ENCODE measurements at regions not wholly inside any gene's neighbourhood (a gene's known extent, or its start where the extent isn't known, plus 50 kb on each side); places are given as distances from the start of the nearest gene placed in this dataset.

DNA sequence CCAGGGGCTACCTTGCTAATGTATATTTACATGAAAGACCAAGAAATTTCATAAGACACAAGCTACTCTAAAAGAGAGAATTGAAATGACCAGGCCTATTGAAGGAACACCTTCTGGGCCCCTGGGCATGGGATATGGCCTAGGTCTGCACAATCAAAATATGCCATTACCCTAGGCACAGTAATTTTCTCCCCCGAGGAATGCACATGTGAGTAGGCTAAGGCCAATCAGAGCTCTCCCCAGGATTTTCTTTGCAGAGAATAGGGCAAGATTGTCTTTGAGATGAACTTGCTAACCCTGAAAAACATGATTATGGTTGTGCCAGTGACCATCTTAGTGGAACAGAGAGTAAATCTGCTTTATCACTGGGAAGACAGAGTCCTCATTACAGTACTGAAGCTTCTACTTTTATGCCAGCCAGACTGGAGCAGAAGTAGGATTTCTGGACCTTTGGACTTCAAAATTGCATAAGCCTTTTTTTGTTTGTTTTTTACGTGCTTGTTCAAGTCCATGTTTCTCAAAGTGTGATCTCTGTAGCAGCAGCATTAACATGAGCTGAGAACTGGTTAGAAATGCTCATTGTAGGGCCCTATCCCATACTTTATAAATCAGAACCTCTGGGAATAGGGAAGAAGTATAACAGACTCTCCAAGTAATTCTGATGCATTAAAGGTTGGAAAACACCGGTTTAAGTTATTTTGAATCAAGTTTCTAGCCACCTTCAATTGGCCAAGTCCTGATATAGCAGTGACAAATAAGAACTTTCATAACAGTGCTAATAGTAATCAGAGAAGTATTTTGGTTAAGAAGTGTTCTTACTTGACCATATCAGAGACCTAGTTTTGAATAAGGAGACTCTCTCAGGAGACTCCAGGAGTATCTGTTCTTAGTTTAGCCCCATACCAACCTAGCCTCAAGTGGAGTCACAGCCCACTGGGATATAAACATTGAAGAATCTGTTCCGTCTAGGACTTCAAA lies 112.9 kb downstream of the LMO3 start:
- Histone ChIP-seq H3K36me3 (ENCODE audit: insufficient read depth, low read length) (no peaks in the 10 kb centered on the region), H3F3A (ENCODE audit: insufficient read depth, low read length) (no peaks in the 10 kb centered on the region), H3K27ac (ENCODE audit: low read depth, low read length, poor library complexity, severe bottlenecking) (no peak overlapping the region), H4K20me1 (ENCODE audit: insufficient read depth, low read length) (no peaks in the 10 kb centered on the region), H2AFZ (ENCODE audit: low read length) (no peak overlapping the region), H3K4me2 (ENCODE audit: low read length) (no peak overlapping the region), H3K4me3 (ENCODE audit: low read depth, low read length, poor library complexity, severe bottlenecking) (no peak overlapping the region), H3K79me2 (ENCODE audit: insufficient read depth, low read length) (no peaks in the 10 kb centered on the region), H3K27me3 (ENCODE audit: insufficient read depth, low read length) (no peaks in the 10 kb centered on the region), H3K4me1 (ENCODE audit: insufficient read depth, low read length, severe bottlenecking) (no peaks in the 10 kb centered on the region), H3K9me2 (ENCODE audit: low read depth, low read length) (no peaks in the 10 kb centered on the region), H3K9ac (ENCODE audit: low read length) (no peak overlapping the region), H3K9me3 (ENCODE audit: low read length) (no peaks in the 10 kb centered on the region)
- TF ChIP-seq, protein P1, sequence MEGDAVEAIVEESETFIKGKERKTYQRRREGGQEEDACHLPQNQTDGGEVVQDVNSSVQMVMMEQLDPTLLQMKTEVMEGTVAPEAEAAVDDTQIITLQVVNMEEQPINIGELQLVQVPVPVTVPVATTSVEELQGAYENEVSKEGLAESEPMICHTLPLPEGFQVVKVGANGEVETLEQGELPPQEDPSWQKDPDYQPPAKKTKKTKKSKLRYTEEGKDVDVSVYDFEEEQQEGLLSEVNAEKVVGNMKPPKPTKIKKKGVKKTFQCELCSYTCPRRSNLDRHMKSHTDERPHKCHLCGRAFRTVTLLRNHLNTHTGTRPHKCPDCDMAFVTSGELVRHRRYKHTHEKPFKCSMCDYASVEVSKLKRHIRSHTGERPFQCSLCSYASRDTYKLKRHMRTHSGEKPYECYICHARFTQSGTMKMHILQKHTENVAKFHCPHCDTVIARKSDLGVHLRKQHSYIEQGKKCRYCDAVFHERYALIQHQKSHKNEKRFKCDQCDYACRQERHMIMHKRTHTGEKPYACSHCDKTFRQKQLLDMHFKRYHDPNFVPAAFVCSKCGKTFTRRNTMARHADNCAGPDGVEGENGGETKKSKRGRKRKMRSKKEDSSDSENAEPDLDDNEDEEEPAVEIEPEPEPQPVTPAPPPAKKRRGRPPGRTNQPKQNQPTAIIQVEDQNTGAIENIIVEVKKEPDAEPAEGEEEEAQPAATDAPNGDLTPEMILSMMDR (IDR thresholded peaks at IDR 0.05; ENCODE audit: low read length), result no peak
- TF ChIP-seq EZH2 (IDR thresholded peaks at IDR 0.05; ENCODE audit: borderline replicate concordance, low read length), result no peak

DNA sequence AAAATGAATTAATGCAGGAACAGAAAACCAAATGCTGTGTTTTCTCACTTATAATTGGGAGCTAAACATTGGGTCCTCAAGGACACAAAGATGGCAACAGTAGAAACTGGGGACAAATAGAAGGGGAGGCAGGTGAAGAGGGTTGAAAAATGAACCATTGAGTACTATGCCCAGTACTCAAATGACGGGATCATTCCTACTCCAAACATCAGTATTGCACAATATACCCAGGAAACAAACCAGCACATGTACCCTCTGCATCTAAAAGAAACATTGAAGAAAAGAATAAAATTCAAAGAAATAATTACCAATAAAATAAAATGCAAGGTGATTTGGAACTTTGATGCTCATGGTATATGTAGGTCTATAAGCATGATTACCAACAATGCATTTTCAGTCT lies 110.8 kb downstream of the LMO3 start:
- Histone ChIP-seq H4K20me1 (ENCODE audit: insufficient read depth, low read length) (no peaks in the 10 kb centered on the region), H3K9ac (ENCODE audit: low read length) (no peak overlapping the region), H3K9me2 (ENCODE audit: low read depth, low read length) (no peaks in the 10 kb centered on the region), H3K4me3 (ENCODE audit: low read depth, low read length, poor library complexity, severe bottlenecking) (no peak overlapping the region), H3K27ac (ENCODE audit: low read depth, low read length, poor library complexity, severe bottlenecking) (no peak overlapping the region), H3K79me2 (ENCODE audit: insufficient read depth, low read length) (no peaks in the 10 kb centered on the region), H3K36me3 (ENCODE audit: insufficient read depth, low read length) (no peaks in the 10 kb centered on the region), H3F3A (ENCODE audit: insufficient read depth, low read length) (no peaks in the 10 kb centered on the region), H3K9me3 (ENCODE audit: low read length) (no peaks in the 10 kb centered on the region), H3K4me2 (ENCODE audit: low read length) (no peak overlapping the region), H2AFZ (ENCODE audit: low read length) (no peak overlapping the region), H3K4me1 (ENCODE audit: insufficient read depth, low read length, severe bottlenecking) (peaks cover 6% of the 10 kb centered on the region), H3K27me3 (ENCODE audit: insufficient read depth, low read length) (no peaks in the 10 kb centered on the region)
- no peak for TF ChIP-seq EZH2 (IDR thresholded peaks at IDR 0.05; ENCODE audit: borderline replicate concordance, low read length)
- TF ChIP-seq, protein P1 (IDR thresholded peaks at IDR 0.05; ENCODE audit: low read length), result no peak

Data from OCI-LY1 (cell line).